HCT116 (cell line): ENCODE measurements at regions not wholly inside any gene's neighbourhood (a gene's known extent, or its start where the extent isn't known, plus 50 kb on each side); places are given as distances from the start of the nearest gene placed in this dataset.

ENCODE experiments used
- ATAC-seq: fragments of 200-7000 bp; cut with Tn5 transposase; 2 replicates; pipeline ENCODE4 v1.9.1; 2020; ENCODE audit warnings: mild to moderate bottlenecking, moderate library complexity
- BruUV-seq: library from RNA; stranded (reverse); fragments of 400-500 nt; replicated peaks from 2 replicates; lab custom pipeline; 2021; lab: Mats Ljungman, UMichigan
- CTCF ChIA-PET: fragments of 300-600 bp; sonication (Branson Sonifier 250); formaldehyde crosslinking; loops from one replicate; lab custom pipeline; 2021; ENCODE audit warnings: antibody characterized with exemption; lab: Charles Lee
- POLR2A ChIA-PET: fragments of 300-600, 350-600 bp; sonication (Branson Sonifier 250); formaldehyde crosslinking; loops from one replicate; lab custom pipeline; 2021; ENCODE audit warnings: antibody characterized with exemption; lab: Charles Lee
- RAD21 ChIA-PET, 2 experiments: fragments of 300-600 bp; sonication (Branson Sonifier 250); formaldehyde crosslinking; loops; one replicate each; lab custom pipeline; 2023; ENCODE audit warnings: low total read pairs in 2 of 2; ENCODE audit not compliant: uncharacterized antibody in 2 of 2, unreplicated experiment in 2 of 2, low non-redundant PET in 1 of 2; lab: Charles Lee
- DNase-seq: peaks from one replicate; pipeline ENCODE4 v3.0.0-alpha.2; 2010; ENCODE audit warnings: low read depth, low spot score
- H2AFZ ChIP-seq: fragments of 200-600 bp; shearing (Covaris generic), sonication (generic); 2 replicates; pipeline ENCODE4 v1.6.1; 2017; ENCODE audit warnings: low read depth, mixed run types, mixed read lengths, antibody characterized with exemption, low read length; ENCODE audit not compliant: poor library complexity, severe bottlenecking
- H3K27ac ChIP-seq: 2 replicates; pipeline ENCODE4 v1.5.1; 2012; ENCODE audit warnings: low read depth, low read length
- H3K27me3 ChIP-seq: fragments of 200-600 bp; sonication (generic); 2 replicates; pipeline ENCODE4 v1.6.1; 2016; ENCODE audit warnings: mixed run types, low read length, mixed read lengths; ENCODE audit not compliant: insufficient read depth
- H3K36me3 ChIP-seq, 2 experiments: fragments of 200-500 bp in 1 of 2; fragments of 200-600 bp in 1 of 2; sonication (Bioruptor generic) in 1 of 2; sonication (generic) in 1 of 2; 2 replicates each; pipeline versions ENCODE4 v1.5.1 to v1.6.1; 2014 to 2016; ENCODE audit warnings: low read length in 2 of 2, inconsistent platforms in 1 of 2, mixed read lengths in 1 of 2, mixed run types in 1 of 2; ENCODE audit not compliant: insufficient read depth in 2 of 2, control insufficient read depth in 1 of 2
- H3K4me1 ChIP-seq, 2 experiments: fragments of 200-600 bp in 1 of 2; sonication (generic) in 1 of 2; 2 replicates each; pipeline versions ENCODE4 v1.5.1 to v1.6.1; 2012 to 2017; ENCODE audit warnings: low read length in 2 of 2, inconsistent platforms in 1 of 2, mild to moderate bottlenecking in 1 of 2, mixed read lengths in 1 of 2, mixed run types in 1 of 2, moderate library complexity in 1 of 2; ENCODE audit not compliant: insufficient read depth in 2 of 2, control insufficient read depth in 1 of 2
- H3K4me2 ChIP-seq: fragments of 200-600 bp; sonication (generic); 2 replicates; pipeline ENCODE4 v1.6.1; 2017; ENCODE audit warnings: mixed run types, low read length, mixed read lengths
- H3K4me3 ChIP-seq, 2 experiments: fragments of 200-600 bp in 1 of 2; sonication (generic) in 1 of 2; replicated peaks in 1 of 2; 2 replicates each; pipeline ENCODE4 v1.5.1; 2011 to 2016; ENCODE audit warnings: low read length in 2 of 2, control low read depth in 1 of 2, low read depth in 1 of 2, mild to moderate bottlenecking in 1 of 2, mixed read lengths in 1 of 2, mixed run types in 1 of 2
- H3K79me2 ChIP-seq: fragments of 200-600 bp; sonication (generic); 2 replicates; pipeline ENCODE4 v1.6.1; 2017; ENCODE audit warnings: mild to moderate bottlenecking, mixed run types, low read length, moderate library complexity, mixed read lengths; ENCODE audit not compliant: insufficient read depth
- H3K9ac ChIP-seq: fragments of 200-600 bp; sonication (generic); 2 replicates; pipeline ENCODE4 v1.6.1; 2016; ENCODE audit warnings: low read length, mixed read lengths
- H3K9me2 ChIP-seq: fragments of 200-600 bp; sonication (generic), shearing (Covaris generic); 2 replicates; pipeline ENCODE4 v1.6.1; 2017; ENCODE audit warnings: mixed run types, mild to moderate bottlenecking, moderate library complexity; ENCODE audit not compliant: insufficient read depth
- H3K9me3 ChIP-seq, 2 experiments: fragments of 200-500 bp in 1 of 2; fragments of 200-600 bp in 1 of 2; sonication (Bioruptor generic) in 1 of 2; sonication (generic) in 1 of 2; 2 replicates each; pipeline ENCODE4 v1.6.1; 2014 to 2017; ENCODE audit warnings: low read length in 2 of 2, mixed read lengths in 2 of 2, inconsistent platforms in 1 of 2, low read depth in 1 of 2, mild to moderate bottlenecking in 1 of 2, mixed run types in 1 of 2, moderate library complexity in 1 of 2; ENCODE audit not compliant: control insufficient read depth in 1 of 2, insufficient read depth in 1 of 2
- H4K20me1 ChIP-seq: fragments of 200-600 bp; sonication (generic), shearing (Covaris generic); 2 replicates; pipeline ENCODE4 v1.6.1; 2017; ENCODE audit warnings: mixed run types, mild to moderate bottlenecking, moderate library complexity; ENCODE audit not compliant: insufficient read depth
- CBX3 ChIP-seq: IDR thresholded peaks from 2 replicates; pipeline ENCODE4 v1.6.1; 2012; ENCODE audit warnings: low read depth
- EGR1 ChIP-seq: IDR thresholded peaks from 2 replicates; pipeline ENCODE4 v1.6.1; 2012; ENCODE audit warnings: low read depth
- EZH2phosphoT487 ChIP-seq: fragments of 200-600 bp; IDR thresholded peaks from 2 replicates; pipeline ENCODE4 v1.6.1; 2018; ENCODE audit warnings: antibody characterized with exemption, borderline replicate concordance
- RAD21 ChIP-seq: IDR thresholded peaks from 2 replicates; pipeline ENCODE4 v1.6.1; 2012; ENCODE audit warnings: low read depth, mild to moderate bottlenecking
- SIN3A ChIP-seq: IDR thresholded peaks from 2 replicates; pipeline ENCODE4 v1.6.1; 2012; ENCODE audit warnings: low read depth
- SRF ChIP-seq: IDR thresholded peaks from 2 replicates; pipeline ENCODE4 v1.6.1; 2012; ENCODE audit warnings: low read depth
- TCF7L2 ChIP-seq: IDR thresholded peaks from 2 replicates; pipeline ENCODE4 v1.7.0; 2011; ENCODE audit warnings: borderline replicate concordance, inconsistent platforms; ENCODE audit not compliant: insufficient read depth, insufficient read length; ENCODE audit errors: extremely low read depth
- ZFX ChIP-seq: fragments of 450-650 bp; IDR thresholded peaks from 2 replicates; pipeline ENCODE4 v1.6.1; 2017
- intact Hi-C: fragments of 100-400 bp; cut with micrococcal nuclease; formaldehyde crosslinking; loops from 2 replicates; pipeline ENCODE4 v1.10.0; 2022
- TF ChIP-seq, protein P1 (sequence below): IDR thresholded peaks from 2 replicates; pipeline ENCODE4 v1.6.1; 2012
- TF ChIP-seq, protein P2 (sequence below), 3 experiments: fragments of 200-600 bp in 1 of 3; sonication (generic) in 1 of 3; IDR thresholded peaks in 2 of 3; conservative IDR thresholded peaks in 1 of 3; 2 replicates each; pipeline ENCODE4 v1.5.1; 2012 to 2017; ENCODE audit warnings: low read depth in 2 of 3, low read length in 2 of 3, antibody characterized with exemption in 1 of 3, borderline replicate concordance in 1 of 3, control low read depth in 1 of 3, mild to moderate bottlenecking in 1 of 3, mixed read lengths in 1 of 3, mixed run types in 1 of 3, moderate library complexity in 1 of 3; ENCODE audit not compliant: insufficient read depth in 1 of 3
- TF ChIP-seq, protein P3 (sequence below): IDR thresholded peaks from 2 replicates; pipeline ENCODE4 v1.6.1; 2012

DNA sequence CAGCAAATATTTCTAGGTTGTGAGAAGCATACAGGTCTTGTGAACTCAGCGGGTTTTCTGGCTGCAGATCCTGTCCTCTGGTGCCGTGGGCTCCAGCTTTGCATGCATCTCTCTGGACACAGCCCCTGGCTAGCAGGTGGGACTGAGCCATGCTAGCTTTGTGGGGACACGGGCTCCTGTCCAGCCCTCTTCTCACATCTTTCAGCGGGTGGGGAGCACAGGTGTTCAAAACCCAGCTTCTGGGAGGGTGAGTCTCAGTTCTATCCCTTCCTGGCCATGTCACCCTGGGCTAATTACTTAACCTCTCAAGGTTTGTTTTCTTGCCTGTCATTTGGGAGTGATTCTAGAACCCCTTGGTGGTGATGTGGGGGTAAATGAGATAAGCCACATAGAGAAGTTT, 162.3 kb downstream of the ICE1 start:
- POLR2A ChIA-PET = interaction anchor here (2.1 kb wide), 1 partner anchor 14 kb away, joined by 7 read pairs; no protein-coding TSS in a partner anchor
- Histone ChIP-seq H3K4me3 (no peak overlapping the region), H3K4me1 (no peaks in the 10 kb centered on the region), H3K4me2 (no peak overlapping the region), H3K9me2 (no peaks in the 10 kb centered on the region), H3K27me3 (peaks cover 32% of the 10 kb centered on the region), H3K79me2 (no peaks in the 10 kb centered on the region), H2AFZ (no peak overlapping the region), H3K27ac (no peak overlapping the region), H3K9ac (no peak overlapping the region), H4K20me1 (no peaks in the 10 kb centered on the region), H3K36me3 (no peaks in the 10 kb centered on the region), H3K9me3 (no peaks in the 10 kb centered on the region)
- ATAC-seq = no peak
- TF ChIP-seq SIN3A = no peak
- intact Hi-C loops = no loop called here
- CTCF ChIA-PET = no interaction called here
- DNase-seq = no peak
- no TSS peak for BruUV-seq
- RAD21 ChIA-PET = no interaction called here

DNA sequence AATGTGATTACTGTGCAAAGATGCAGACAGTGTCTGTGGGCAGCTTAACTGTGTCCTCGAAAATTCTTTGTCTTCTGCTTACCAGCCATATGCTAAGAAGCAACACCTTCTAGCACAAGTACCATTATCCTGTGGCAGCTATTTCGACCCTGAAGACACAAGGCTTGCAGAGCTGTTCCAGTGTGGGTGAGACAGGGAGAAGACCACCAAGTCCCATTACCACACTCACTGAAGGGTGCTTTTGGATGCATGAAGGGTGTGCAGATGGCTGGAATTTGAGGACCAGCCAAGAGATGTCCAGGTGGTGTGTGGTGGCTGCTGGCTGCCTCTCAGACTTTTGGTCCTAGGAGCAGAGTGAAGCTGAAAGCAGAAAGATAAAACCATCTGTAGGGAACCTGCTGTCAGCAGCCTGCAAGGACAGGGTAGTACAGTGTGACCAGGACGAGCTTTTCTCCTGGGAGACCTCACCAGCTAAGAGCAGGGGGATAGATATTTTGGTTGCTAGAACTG, 161.8 kb downstream of the ICE1 start:
- Histone ChIP-seq H3K4me1 (no peaks in the 10 kb centered on the region), H3K79me2 (no peaks in the 10 kb centered on the region), H3K36me3 (no peaks in the 10 kb centered on the region), H2AFZ (no peak overlapping the region), H3K27me3 (peaks cover 32% of the 10 kb centered on the region), H3K9ac (no peak overlapping the region), H3K4me3 (no peak overlapping the region), H3K4me2 (no peak overlapping the region), H3K9me2 (no peaks in the 10 kb centered on the region), H3K27ac (no peak overlapping the region), H4K20me1 (no peaks in the 10 kb centered on the region), H3K9me3 (no peaks in the 10 kb centered on the region)
- CTCF ChIA-PET = no interaction called here
- DNase-seq = no peak
- intact Hi-C loops = no loop called here
- BruUV-seq = no TSS peak
- TF ChIP-seq CBX3 (no peak), TCF7L2 (no peak)
- POLR2A ChIA-PET = interaction anchor here (2.1 kb wide), 1 partner anchor 14 kb away, joined by 7 read pairs; no protein-coding TSS in a partner anchor
- RAD21 ChIA-PET = no interaction called here
- no peak for ATAC-seq

DNA sequence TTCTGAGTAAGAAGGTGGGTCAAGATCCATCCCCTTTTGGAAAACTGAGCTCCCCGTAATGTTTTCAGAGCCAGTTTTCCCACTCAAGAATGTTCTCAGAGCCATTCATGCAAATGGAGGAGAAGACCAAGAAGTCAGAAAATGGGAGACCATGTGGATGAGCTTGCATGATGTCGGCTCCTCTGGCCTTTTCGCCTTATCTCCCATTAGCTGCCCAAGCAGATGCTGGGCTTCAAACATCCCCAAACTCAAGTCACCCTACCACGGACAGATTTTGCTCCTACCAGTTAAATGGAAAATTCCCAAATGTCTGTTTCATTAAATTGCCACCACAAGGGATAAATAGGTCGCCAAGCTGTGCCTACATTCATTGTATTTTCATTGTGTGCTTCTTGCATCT, 161.4 kb downstream of the ICE1 start:
- intact Hi-C loops = no loop called here
- DNase-seq (no peak), ATAC-seq (no peak)
- H3K9me2 ChIP-seq = no peaks in the 10 kb centered on the region
- H4K20me1 ChIP-seq = no peaks in the 10 kb centered on the region
- POLR2A ChIA-PET = no interaction called here
- no TSS peak for BruUV-seq
- no peak overlapping the region for H3K4me3 ChIP-seq
- H3K27me3 ChIP-seq = peaks cover 32% of the 10 kb centered on the region
- no peaks in the 10 kb centered on the region for H3K4me1 ChIP-seq
- no peak overlapping the region for H3K4me2 ChIP-seq
- CTCF ChIA-PET = no interaction called here
- no peak overlapping the region for H3K27ac ChIP-seq
- no peak overlapping the region for H2AFZ ChIP-seq
- no peaks in the 10 kb centered on the region for H3K9me3 ChIP-seq
- no peaks in the 10 kb centered on the region for H3K79me2 ChIP-seq
- H3K36me3 ChIP-seq = no peaks in the 10 kb centered on the region
- H3K9ac ChIP-seq = no peak overlapping the region
- RAD21 ChIA-PET = no interaction called here
- TF ChIP-seq CBX3 (no peak), SRF (no peak), TCF7L2 (no peak), ZFX (no peak), RAD21 (no peak), EZH2phosphoT487 (no peak), EGR1 (no peak)
- TF ChIP-seq, protein P1, sequence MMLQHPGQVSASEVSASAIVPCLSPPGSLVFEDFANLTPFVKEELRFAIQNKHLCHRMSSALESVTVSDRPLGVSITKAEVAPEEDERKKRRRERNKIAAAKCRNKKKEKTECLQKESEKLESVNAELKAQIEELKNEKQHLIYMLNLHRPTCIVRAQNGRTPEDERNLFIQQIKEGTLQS = no peak
- TF ChIP-seq, protein P2, sequence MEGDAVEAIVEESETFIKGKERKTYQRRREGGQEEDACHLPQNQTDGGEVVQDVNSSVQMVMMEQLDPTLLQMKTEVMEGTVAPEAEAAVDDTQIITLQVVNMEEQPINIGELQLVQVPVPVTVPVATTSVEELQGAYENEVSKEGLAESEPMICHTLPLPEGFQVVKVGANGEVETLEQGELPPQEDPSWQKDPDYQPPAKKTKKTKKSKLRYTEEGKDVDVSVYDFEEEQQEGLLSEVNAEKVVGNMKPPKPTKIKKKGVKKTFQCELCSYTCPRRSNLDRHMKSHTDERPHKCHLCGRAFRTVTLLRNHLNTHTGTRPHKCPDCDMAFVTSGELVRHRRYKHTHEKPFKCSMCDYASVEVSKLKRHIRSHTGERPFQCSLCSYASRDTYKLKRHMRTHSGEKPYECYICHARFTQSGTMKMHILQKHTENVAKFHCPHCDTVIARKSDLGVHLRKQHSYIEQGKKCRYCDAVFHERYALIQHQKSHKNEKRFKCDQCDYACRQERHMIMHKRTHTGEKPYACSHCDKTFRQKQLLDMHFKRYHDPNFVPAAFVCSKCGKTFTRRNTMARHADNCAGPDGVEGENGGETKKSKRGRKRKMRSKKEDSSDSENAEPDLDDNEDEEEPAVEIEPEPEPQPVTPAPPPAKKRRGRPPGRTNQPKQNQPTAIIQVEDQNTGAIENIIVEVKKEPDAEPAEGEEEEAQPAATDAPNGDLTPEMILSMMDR (IDR thresholded peaks at IDR 0.05 in 2 of 3, conservative IDR thresholded peaks at IDR 0.05 in 1 of 3; ENCODE audit: borderline replicate concordance in 1 of 3, insufficient read depth in 1 of 3, low read depth in 2 of 3, low read length in 2 of 3) = no peak
- TF ChIP-seq, protein P3, sequence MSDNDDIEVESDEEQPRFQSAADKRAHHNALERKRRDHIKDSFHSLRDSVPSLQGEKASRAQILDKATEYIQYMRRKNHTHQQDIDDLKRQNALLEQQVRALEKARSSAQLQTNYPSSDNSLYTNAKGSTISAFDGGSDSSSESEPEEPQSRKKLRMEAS = no peak
